HL-60 (cell line): ENCODE measurements at regions not wholly inside any gene's neighbourhood (a gene's known extent, or its start where the extent isn't known, plus 50 kb on each side); places are given as distances from the start of the nearest gene placed in this dataset.

ENCODE experiments used
- DNase-seq, 2 experiments: peaks; one replicate each; pipeline ENCODE4 v3.0.0-alpha.2; 2010 to 2020; ENCODE audit warnings: low read depth in 1 of 2, low spot score in 1 of 2
- H3K27ac ChIP-seq: fragments of 250-450 bp; sonication (Bioruptor Pico); replicated peaks from 2 replicates; pipeline ENCODE4 v1.5.1; 2020; ENCODE audit warnings: mild to moderate bottlenecking, moderate library complexity
- H3K27me3 ChIP-seq: fragments of 250-450 bp; sonication (Bioruptor Pico); 2 replicates; pipeline ENCODE4 v1.5.1; 2021; ENCODE audit warnings: mild to moderate bottlenecking, moderate library complexity; ENCODE audit not compliant: insufficient read depth, poor library complexity, severe bottlenecking
- H3K4me3 ChIP-seq: replicated peaks from 2 replicates; pipeline ENCODE4 v1.5.1; 2011; ENCODE audit warnings: mild to moderate bottlenecking, control low read depth, low read length; ENCODE audit not compliant: insufficient read depth
- CTCF ChIP-seq: IDR thresholded peaks from one replicate; pipeline ENCODE4 v1.5.1; 2011; ENCODE audit warnings: low read length, control low read depth, inconsistent platforms; ENCODE audit not compliant: insufficient read depth
- GABPA ChIP-seq: IDR thresholded peaks from 2 replicates; pipeline ENCODE4 v1.6.1; 2012; ENCODE audit warnings: low read depth
- POLR2AphosphoS5 ChIP-seq: IDR thresholded peaks from 2 replicates; pipeline ENCODE4 v1.6.1; 2012; ENCODE audit warnings: low read depth
- SPI1 ChIP-seq: IDR thresholded peaks from 2 replicates; pipeline ENCODE4 v1.6.1; 2012; ENCODE audit warnings: low read depth, mild to moderate bottlenecking, borderline replicate concordance
- TF ChIP-seq, protein P1 (sequence below): IDR thresholded peaks from 2 replicates; pipeline ENCODE4 v1.6.1; 2012; ENCODE audit warnings: low read depth; ENCODE audit not compliant: insufficient replicate concordance

- Histone ChIP-seq H3K4me3 (no peak overlapping the region), H3K27ac (no peak overlapping the region), H3K27me3 (no peaks in the 10 kb centered on the region)
- no peak for DNase-seq
- TF ChIP-seq SPI1 (no peak), GABPA (no peak)
Measured at GRCh38 chr5:61816146-61816545, 484.1 kb downstream of the ZSWIM6 start.

GRCh38 chr5:61816585-61817450 is 484.8 kb downstream of the ZSWIM6 start:
- no peaks in the 10 kb centered on the region for H3K27me3 ChIP-seq
- no peak overlapping the region for H3K27ac ChIP-seq
- no peak for DNase-seq
- H3K4me3 ChIP-seq = no peak overlapping the region
- TF ChIP-seq CTCF = no peak
- no peak for TF ChIP-seq SPI1
- TF ChIP-seq POLR2AphosphoS5 = no peak
- TF ChIP-seq, protein P1, sequence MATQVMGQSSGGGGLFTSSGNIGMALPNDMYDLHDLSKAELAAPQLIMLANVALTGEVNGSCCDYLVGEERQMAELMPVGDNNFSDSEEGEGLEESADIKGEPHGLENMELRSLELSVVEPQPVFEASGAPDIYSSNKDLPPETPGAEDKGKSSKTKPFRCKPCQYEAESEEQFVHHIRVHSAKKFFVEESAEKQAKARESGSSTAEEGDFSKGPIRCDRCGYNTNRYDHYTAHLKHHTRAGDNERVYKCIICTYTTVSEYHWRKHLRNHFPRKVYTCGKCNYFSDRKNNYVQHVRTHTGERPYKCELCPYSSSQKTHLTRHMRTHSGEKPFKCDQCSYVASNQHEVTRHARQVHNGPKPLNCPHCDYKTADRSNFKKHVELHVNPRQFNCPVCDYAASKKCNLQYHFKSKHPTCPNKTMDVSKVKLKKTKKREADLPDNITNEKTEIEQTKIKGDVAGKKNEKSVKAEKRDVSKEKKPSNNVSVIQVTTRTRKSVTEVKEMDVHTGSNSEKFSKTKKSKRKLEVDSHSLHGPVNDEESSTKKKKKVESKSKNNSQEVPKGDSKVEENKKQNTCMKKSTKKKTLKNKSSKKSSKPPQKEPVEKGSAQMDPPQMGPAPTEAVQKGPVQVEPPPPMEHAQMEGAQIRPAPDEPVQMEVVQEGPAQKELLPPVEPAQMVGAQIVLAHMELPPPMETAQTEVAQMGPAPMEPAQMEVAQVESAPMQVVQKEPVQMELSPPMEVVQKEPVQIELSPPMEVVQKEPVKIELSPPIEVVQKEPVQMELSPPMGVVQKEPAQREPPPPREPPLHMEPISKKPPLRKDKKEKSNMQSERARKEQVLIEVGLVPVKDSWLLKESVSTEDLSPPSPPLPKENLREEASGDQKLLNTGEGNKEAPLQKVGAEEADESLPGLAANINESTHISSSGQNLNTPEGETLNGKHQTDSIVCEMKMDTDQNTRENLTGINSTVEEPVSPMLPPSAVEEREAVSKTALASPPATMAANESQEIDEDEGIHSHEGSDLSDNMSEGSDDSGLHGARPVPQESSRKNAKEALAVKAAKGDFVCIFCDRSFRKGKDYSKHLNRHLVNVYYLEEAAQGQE = no peak
- TF ChIP-seq GABPA = no peak

DNA sequence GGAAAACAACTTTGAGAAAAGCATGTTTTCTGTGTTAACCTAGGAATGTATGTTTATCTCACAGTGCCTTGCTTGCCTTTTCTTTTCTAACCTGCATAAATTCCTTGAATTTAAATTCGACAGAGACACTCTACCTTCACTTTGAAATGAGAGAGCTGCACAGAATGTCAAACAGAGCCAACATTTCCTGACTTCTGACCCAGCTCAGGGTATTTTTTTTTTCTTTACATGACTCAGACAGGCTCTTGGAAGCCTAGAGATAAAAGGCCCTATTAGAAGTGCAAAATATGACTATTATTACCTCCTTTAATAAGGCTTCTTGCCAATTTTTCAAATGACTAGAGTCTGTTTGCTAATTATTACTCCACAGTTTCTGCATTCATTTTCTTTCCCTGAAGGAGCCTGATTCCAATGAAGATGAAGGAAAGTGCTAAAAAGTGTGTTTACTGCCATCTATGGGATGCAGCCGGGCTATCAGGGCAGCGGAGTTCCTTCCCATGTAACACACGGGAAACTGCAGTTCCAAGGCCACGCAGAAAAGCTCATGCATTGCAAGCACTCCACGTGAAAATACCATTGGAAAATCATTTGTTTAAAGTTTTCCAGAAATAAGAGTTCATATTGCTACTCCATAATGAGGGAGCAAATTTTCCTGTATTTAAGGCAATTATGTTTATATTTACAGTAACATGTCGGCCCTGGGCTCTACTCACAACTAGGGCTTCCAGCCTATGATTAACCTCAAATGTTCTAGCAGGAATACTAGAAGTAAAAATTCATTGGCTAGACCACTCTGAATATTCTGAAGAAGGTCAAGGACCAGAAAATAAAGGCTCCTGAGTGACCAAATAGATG is 485.6 kb downstream of the ZSWIM6 start:
- Histone ChIP-seq H3K4me3 (no peak overlapping the region), H3K27me3 (no peaks in the 10 kb centered on the region), H3K27ac (no peak overlapping the region)
- TF ChIP-seq SPI1 = no peak
- no peak for TF ChIP-seq GABPA
- TF ChIP-seq POLR2AphosphoS5 = no peak
- TF ChIP-seq, protein P1 = no peak
- TF ChIP-seq CTCF = no peak
- DNase-seq = no peak

GRCh38 chr5:61820836-61821235 is 485.2 kb upstream of the KIF2A start:
- no peak for DNase-seq

More at GRCh38 chr5:61820836-61821235, 485.2 kb upstream of the KIF2A start:
- no peak overlapping the region for H3K4me3 ChIP-seq
- TF ChIP-seq, protein P1 = no peak
- TF ChIP-seq CTCF (no peak), GABPA (no peak), POLR2AphosphoS5 (no peak), SPI1 (no peak)
- H3K27me3 ChIP-seq = no peaks in the 10 kb centered on the region
- H3K27ac ChIP-seq = no peak overlapping the region
